HG03159 (cell line): ENCODE measurements at regions not wholly inside any gene's neighbourhood (a gene's known extent, or its start where the extent isn't known, plus 50 kb on each side); places are given as distances from the start of the nearest gene placed in this dataset.

Experiments
- ATAC-seq: cut with Tn5 transposase; IDR thresholded peaks from one replicate; pipeline ENCODE4 v1.9.1; 2021; ENCODE audit warnings: mild to moderate bottlenecking, moderate library complexity; ENCODE audit not compliant: unreplicated experiment

GRCh38 chr9:80144856-80145255 is 573.1 kb downstream of the TLE4 start:
- ATAC-seq = no peak

DNA sequence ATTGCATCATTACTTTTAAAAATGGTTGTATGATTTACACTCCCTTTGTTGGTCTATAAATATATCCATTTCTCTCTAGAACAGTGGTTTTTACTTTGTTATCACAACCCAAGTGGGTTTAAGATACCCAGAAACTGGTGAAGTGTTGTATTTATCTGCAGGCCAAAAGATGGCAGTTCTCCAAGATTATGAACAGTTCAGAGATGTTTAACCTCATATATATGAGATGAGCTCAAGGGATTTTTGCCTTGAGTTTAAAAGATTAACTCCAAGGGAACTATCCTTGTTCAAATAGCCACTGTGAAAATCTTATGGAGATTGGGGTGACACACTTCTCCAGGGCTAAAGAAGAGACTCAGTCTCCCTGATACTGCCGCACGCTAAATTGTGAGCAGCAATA is 572.6 kb downstream of the TLE4 start:
- no peak for ATAC-seq

DNA sequence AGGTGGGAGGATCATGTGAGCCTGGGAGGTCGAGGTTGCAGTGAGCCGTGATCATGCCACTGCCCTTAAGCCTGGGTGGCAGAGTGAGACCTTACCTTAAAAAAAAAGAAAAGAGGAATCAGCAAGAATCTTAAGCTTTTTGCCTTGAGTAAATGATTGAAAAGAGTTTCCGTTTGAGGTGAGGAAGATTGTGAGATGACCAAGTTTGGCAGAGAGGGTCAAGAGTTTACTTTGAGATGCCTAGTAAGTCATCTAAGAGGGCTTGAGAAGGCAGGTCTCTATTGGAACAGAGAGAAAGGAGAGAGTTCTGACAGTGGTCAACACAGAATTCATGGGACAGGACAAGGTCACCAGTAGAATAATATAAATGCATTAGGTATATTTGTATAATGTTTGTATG is 572.1 kb downstream of the TLE4 start:
- peak; percentile 90 for ATAC-seq

- ATAC-seq = peak; percentile 98
Measured at GRCh38 chr9:80134487-80134886, 562.7 kb downstream of the TLE4 start.

DNA sequence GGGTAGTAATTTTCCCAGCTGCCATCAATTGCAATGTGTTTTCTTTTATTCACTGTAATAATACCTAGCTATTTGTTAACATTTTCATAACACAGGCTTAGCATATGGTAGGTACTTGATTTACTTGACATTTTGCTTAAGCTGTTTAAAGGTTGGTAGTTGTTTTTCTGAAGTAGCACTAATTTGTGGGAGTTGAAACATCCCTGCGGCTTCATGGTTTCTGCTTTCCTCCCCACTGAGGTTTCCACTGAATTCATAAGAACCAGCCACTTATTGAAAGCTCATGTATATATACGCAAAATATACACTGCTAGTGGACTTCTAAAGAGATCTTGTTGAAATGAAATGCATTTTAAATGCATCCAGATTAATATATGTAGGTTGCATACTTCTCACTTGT is 559.9 kb downstream of the TLE4 start:
- no peak for ATAC-seq

- no peak for ATAC-seq
Measured at GRCh38 chr9:80127920-80128319, 556.2 kb downstream of the TLE4 start.

DNA sequence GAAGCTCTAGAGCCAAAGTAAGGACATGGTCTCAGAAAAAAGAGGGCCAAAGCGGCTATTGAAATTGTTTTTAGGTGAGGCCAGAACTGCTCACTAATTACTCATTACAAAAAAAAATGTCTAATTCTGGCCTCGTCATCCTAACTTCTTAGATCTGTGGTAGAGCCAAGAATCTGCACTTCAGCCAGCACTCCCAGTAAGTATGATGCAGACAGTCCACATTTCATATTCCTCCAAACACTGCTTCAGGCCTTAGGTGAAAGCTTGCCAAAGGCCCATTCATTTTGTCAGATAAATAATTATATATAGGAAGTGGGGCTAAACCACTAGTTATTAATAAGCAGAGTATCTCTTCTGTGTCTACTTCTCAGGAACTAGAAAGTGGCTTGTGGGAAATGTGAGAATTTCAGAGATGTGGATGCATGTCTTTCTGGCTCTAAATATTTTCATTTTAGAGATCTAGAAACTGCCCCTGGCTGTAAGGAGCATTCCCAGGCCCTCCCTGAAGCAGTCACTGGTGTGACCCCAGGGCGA is 554.0 kb downstream of the TLE4 start:
- ATAC-seq = no peak

GRCh38 chr9:80117031-80117430 is 545.3 kb downstream of the TLE4 start:
- no peak for ATAC-seq

GRCh38 chr9:80114241-80114640 is 542.5 kb downstream of the TLE4 start:
- ATAC-seq = no peak

DNA sequence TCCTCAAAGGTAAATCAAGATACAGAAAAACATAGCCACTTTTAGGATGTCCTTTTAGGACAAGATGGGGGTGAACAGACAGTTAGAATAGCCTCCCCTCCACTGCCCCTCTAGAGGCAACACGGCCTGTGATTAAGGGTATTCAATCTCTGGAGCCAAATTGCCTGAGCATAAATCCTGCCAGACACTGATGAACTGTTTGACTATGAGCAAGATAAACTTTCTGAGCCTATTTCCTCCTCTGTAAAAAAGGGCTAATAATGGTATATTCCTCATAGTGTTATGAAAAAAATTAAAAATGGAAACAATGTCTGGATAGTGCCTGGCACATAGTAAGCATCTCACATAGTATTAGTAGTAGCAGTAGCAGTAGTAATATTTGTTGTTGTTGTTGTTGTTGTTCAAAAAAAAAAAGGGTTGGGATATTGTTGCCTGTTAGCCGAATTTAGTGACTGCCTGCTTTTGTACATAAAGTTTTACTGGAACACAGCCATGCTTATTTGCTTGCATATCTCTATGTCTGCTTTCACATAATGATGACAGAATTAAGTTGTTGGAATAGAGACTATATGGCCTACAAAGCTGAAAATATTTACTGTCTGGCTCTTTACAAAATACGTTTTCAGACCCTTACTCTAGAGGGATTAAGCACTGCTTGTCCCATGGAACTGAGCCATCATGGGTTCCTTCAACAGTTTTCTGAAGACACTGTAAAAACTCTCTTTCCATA is 536.3 kb downstream of the TLE4 start:
- ATAC-seq = no peak

GRCh38 chr9:80097476-80097875 is 525.7 kb downstream of the TLE4 start:
- ATAC-seq = no peak

DNA sequence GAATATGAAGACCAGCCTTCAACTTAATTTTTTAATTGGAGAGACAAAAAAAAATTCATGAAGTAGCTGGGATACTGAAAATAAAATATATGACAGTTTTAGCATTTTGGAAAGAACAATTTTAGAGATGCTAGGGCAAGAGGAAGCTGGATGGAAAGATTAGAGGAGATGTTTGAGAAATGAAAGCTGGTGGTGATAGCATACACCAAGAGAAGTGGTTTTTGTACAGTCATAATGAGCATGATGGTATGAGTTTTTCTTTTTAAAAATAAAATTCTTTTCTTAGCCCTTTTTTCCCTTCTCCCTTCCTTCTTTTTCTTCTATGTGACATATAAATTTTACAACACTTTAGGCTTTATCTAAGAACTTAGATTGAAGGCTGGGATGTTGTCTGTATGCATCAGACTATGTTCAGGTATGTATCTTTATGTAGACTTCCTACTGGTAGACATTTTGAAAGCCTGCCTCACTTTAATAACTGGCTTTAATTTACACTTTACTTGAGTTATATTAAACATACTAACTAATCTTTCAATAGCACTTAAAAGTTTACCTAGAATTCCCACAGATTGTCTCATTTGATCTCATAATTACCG is 522.5 kb downstream of the TLE4 start:
- ATAC-seq = peak; percentile 75

DNA sequence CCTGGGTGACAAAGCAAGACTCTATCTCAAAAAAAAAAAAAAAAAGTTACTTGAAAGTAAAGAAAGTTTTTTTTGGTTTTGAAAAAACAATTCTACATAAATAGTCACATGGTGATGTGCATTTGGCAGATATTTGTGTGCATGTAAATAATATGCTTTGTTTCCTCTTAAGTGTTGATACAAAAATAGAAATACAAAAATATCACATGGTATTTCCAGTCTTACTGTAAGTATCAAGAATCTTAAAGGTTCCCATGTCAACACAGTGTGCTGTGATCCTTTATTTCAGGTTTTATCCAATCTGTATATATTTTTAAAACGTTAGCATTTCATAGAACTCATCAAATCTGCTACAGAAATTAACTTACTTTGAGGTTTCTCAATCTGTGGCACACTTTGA is 521.9 kb downstream of the TLE4 start:
- no peak for ATAC-seq

- ATAC-seq = no peak
Measured at GRCh38 chr9:80091526-80091925, 519.8 kb downstream of the TLE4 start.

- ATAC-seq = no peak
Measured at GRCh38 chr9:80090317-80090716, 518.6 kb downstream of the TLE4 start.

DNA sequence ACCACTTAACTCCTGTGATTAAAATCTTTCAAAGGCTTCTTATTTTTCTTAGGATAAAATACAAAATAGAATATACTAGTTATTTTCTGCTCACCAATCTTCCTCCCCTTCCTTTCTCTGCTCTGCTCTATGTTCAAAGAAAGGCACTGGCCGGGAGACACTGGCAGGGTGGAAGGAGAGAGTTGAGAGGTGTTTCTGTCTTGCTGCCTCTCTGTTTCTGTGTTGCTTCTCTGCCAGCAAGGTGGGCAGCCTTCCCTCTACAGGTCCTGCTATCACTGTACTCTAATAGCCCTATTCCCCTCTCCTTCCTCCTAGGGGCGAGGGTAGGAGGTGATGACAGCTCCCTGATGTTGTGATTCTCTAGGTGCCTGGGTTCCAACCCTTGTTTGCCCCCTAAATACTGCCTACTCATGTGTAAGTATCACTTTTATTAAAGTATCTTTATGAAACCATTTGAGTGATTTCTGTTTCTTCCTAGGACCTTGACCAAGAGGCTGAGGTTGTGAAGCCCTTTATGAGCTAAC is 515.1 kb downstream of the TLE4 start:
- ATAC-seq = no peak

- no peak for ATAC-seq
Measured at GRCh38 chr9:80086386-80086785, 514.6 kb downstream of the TLE4 start.

DNA sequence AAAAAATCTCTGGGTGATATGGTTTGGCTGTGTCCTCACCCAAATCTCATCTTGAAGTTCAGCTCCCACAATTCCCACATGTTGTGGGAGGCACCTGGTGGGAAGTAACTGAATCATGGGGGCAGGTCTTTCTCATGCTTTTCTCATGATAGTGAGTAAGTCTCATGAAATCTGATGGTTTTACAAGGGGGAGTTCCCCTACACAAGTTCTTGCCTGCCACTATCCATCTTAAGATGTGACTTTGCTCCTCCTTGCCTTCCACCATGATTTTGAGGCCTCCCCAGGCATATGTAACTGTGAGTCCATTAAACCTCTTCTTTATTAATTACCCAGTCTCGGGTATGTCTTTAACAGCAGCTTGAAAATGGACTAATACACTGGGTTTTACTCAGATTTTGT is 513.9 kb downstream of the TLE4 start:
- ATAC-seq = no peak

DNA sequence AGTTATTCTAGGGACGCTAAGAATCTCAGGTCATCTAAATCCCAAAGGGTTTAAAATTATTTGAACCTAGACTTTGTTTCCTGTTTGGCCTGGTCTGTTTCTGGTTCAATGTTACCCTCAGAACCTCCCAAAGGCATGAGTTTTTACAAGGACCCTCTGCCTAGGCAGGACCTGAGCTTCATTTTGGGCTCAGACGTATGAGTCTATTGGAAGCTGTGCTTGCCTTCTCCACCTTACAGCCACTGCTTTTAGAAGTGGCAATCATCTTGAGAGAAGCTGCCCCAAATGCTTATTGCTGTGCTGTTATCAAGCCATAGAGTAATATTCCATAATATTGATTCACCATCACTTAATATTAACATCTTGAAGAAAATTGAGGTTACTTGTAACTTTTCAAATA is 510.4 kb downstream of the TLE4 start:
- ATAC-seq = no peak

DNA sequence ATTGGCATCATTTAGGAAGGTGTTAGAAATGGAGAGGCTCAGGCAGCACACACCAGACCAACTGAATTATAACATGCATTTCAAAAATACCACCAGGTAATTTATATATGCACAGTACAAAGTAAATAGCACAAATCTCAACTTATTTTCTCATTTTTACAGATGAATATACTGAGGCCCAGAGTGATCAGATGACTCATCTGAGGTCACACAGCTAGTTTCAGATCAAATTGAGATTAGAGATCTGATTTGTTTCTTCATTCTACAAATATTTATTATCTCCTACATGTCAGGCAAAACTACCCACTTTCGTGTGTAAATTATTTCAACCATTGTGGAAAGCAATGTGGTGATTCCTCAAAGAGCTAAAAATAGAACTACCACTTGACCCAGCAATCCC is 507.1 kb downstream of the TLE4 start:
- ATAC-seq = no peak

GRCh38 chr9:80077059-80077458 is 505.3 kb downstream of the TLE4 start:
- no peak for ATAC-seq

- no peak for ATAC-seq
Measured at GRCh38 chr9:80076162-80076561, 504.4 kb downstream of the TLE4 start.
